Neural cell (in vitro differentiated cells): ENCODE measurements at regions not wholly inside any gene's neighbourhood (a gene's known extent, or its start where the extent isn't known, plus 50 kb on each side); places are given as distances from the start of the nearest gene placed in this dataset.

Experiments used
- H2AFZ ChIP-seq: fragments of 200-600, 300-800 bp; sonication (generic), shearing (Covaris generic); 2 replicates; pipeline ENCODE4 v1.6.0; 2014; ENCODE audit warnings: low read depth, mild to moderate bottlenecking, antibody characterized with exemption, low read length, moderate library complexity
- H3F3A ChIP-seq: fragments of 200-600 bp; shearing (Covaris generic); 2 replicates; pipeline ENCODE4 v1.6.1; 2016; ENCODE audit warnings: mild to moderate bottlenecking, moderate library complexity, mixed read lengths, antibody characterized with exemption, low read length; ENCODE audit not compliant: insufficient read depth, poor library complexity, severe bottlenecking
- H3K27ac ChIP-seq: fragments of 200-600, 300-800 bp; sonication (generic), shearing (Covaris generic); 2 replicates; pipeline ENCODE4 v1.5.1; 2014; ENCODE audit warnings: mild to moderate bottlenecking, low read length, moderate library complexity
- H3K27me3 ChIP-seq: fragments of 300-800, 200-600 bp; sonication (generic), shearing (Covaris generic); 2 replicates; pipeline ENCODE4 v1.6.0; 2014; ENCODE audit warnings: mild to moderate bottlenecking, low read depth, low read length, moderate library complexity; ENCODE audit not compliant: insufficient read depth
- H3K36me3 ChIP-seq: fragments of 300-800, 200-600 bp; sonication (generic), shearing (Covaris generic); 2 replicates; pipeline ENCODE4 v1.5.1; 2014; ENCODE audit warnings: mild to moderate bottlenecking, antibody characterized with exemption, low read length, moderate library complexity; ENCODE audit not compliant: insufficient read depth
- H3K4me2 ChIP-seq: fragments of 300-800, 200-600 bp; sonication (generic), shearing (Covaris generic); 2 replicates; pipeline ENCODE4 v1.6.0; 2014; ENCODE audit warnings: mild to moderate bottlenecking, low read length
- H3K4me3 ChIP-seq: fragments of 300-800, 200-600 bp; sonication (generic), shearing (Covaris generic); 2 replicates; pipeline ENCODE4 v1.5.1; 2014; ENCODE audit warnings: mild to moderate bottlenecking, low read length, moderate library complexity
- H3K79me2 ChIP-seq: fragments of 200-600 bp; shearing (Covaris generic); replicated peaks from 2 replicates; pipeline ENCODE4 v1.6.0; 2014; ENCODE audit warnings: mild to moderate bottlenecking, low read length, moderate library complexity; ENCODE audit not compliant: insufficient read depth
- H3K9ac ChIP-seq: fragments of 300-800, 200-600 bp; sonication (generic), shearing (Covaris generic); 2 replicates; pipeline ENCODE4 v1.6.1; 2016; ENCODE audit warnings: mild to moderate bottlenecking, low read length, mixed read lengths
- H3K9me2 ChIP-seq: fragments of 200-600 bp; shearing (Covaris generic); 2 replicates; pipeline ENCODE4 v1.6.1; 2016; ENCODE audit warnings: mild to moderate bottlenecking, low read length, mixed read lengths; ENCODE audit not compliant: insufficient read depth
- H3K9me3 ChIP-seq: fragments of 200-600, 300-800 bp; sonication (generic), shearing (Covaris generic); 2 replicates; pipeline ENCODE4 v1.6.1; 2016; ENCODE audit warnings: mild to moderate bottlenecking, mixed run types, low read length, moderate library complexity, mixed read lengths
- H4K20me1 ChIP-seq: fragments of 200-600 bp; shearing (Covaris generic); 2 replicates; pipeline ENCODE4 v1.6.1; 2016; ENCODE audit warnings: mild to moderate bottlenecking, mixed run types; ENCODE audit not compliant: insufficient read depth
- CTCF ChIP-seq: fragments of 450-650 bp; IDR thresholded peaks from 2 replicates; pipeline ENCODE4 v1.5.1; 2014; ENCODE audit warnings: antibody characterized with exemption, mild to moderate bottlenecking, moderate library complexity; ENCODE audit not compliant: poor library complexity, severe bottlenecking
- EP300 ChIP-seq: fragments of 450-650 bp; conservative IDR thresholded peaks from 2 replicates; pipeline ENCODE4 v1.6.1; 2014; ENCODE audit warnings: antibody characterized with exemption, mild to moderate bottlenecking, moderate library complexity; ENCODE audit not compliant: poor library complexity, severe bottlenecking
- EZH2 ChIP-seq: fragments of 200-600, 300-800 bp; shearing (Covaris generic), sonication (generic); IDR thresholded peaks from 2 replicates; pipeline ENCODE4 v1.6.1; 2014; ENCODE audit warnings: antibody characterized with exemption, low read length, borderline replicate concordance, mild to moderate bottlenecking; ENCODE audit not compliant: insufficient read depth, poor library complexity, severe bottlenecking
- MXI1 ChIP-seq: fragments of 450-650 bp; conservative IDR thresholded peaks from 2 replicates; pipeline ENCODE4 v1.6.1; 2014; ENCODE audit warnings: antibody characterized with exemption, mild to moderate bottlenecking; ENCODE audit not compliant: poor library complexity, severe bottlenecking
- POLR2AphosphoS5 ChIP-seq: IDR thresholded peaks from 2 replicates; pipeline ENCODE4 v1.6.1; 2012
- RAD21 ChIP-seq: fragments of 450-650 bp; conservative IDR thresholded peaks from 2 replicates; pipeline ENCODE4 v1.6.1; 2014; ENCODE audit warnings: antibody characterized with exemption, mild to moderate bottlenecking, moderate library complexity
- REST ChIP-seq: IDR thresholded peaks from 2 replicates; pipeline ENCODE4 v1.6.1; 2012; ENCODE audit warnings: borderline replicate concordance
- SMC3 ChIP-seq: fragments of 450-650 bp; conservative IDR thresholded peaks from 2 replicates; pipeline ENCODE4 v1.6.1; 2014; ENCODE audit warnings: antibody characterized with exemption, mild to moderate bottlenecking, moderate library complexity; ENCODE audit not compliant: poor library complexity
- TAF1 ChIP-seq: IDR thresholded peaks from 2 replicates; pipeline ENCODE4 v1.6.1; 2012; ENCODE audit warnings: low read depth

GRCh38 chr15:46848704-46849103, 868.6 kb upstream of the SEMA6D start:
- Histone ChIP-seq H3K27ac (no peak overlapping the region), H3F3A (no peaks in the 10 kb centered on the region), H3K4me2 (no peak overlapping the region), H3K36me3 (no peaks in the 10 kb centered on the region), H4K20me1 (no peaks in the 10 kb centered on the region), H3K79me2 (no peaks in the 10 kb centered on the region), H3K9ac (no peak overlapping the region), H3K4me3 (no peak overlapping the region), H2AFZ (no peak overlapping the region), H3K9me3 (peaks cover 4% of the 10 kb centered on the region), H3K9me2 (no peaks in the 10 kb centered on the region), H3K27me3 (no peaks in the 10 kb centered on the region)
- TF ChIP-seq RAD21: no peak
- no peak for TF ChIP-seq TAF1
- TF ChIP-seq EZH2: no peak
- TF ChIP-seq SMC3: no peak
- no peak for TF ChIP-seq MXI1
- TF ChIP-seq POLR2AphosphoS5: no peak
- TF ChIP-seq REST: no peak
- no peak for TF ChIP-seq CTCF
- TF ChIP-seq EP300: no peak

GRCh38 chr15:46853600-46853999, 863.7 kb upstream of the SEMA6D start:
- no peak overlapping the region for H3K27ac ChIP-seq
- H3K27me3 ChIP-seq: no peaks in the 10 kb centered on the region
- no peaks in the 10 kb centered on the region for H3F3A ChIP-seq
- no peak overlapping the region for H3K4me3 ChIP-seq
- no peaks in the 10 kb centered on the region for H4K20me1 ChIP-seq
- no peak overlapping the region for H3K4me2 ChIP-seq
- TF ChIP-seq TAF1 (no peak), POLR2AphosphoS5 (no peak), EZH2 (no peak), CTCF (no peak)
- H3K36me3 ChIP-seq: no peaks in the 10 kb centered on the region
- no peaks in the 10 kb centered on the region for H3K79me2 ChIP-seq
- no peaks in the 10 kb centered on the region for H3K9me2 ChIP-seq
- H2AFZ ChIP-seq: no peak overlapping the region
- no peaks in the 10 kb centered on the region for H3K9me3 ChIP-seq
- H3K9ac ChIP-seq: no peak overlapping the region
